ENCODE measurements at regions not wholly inside any gene's neighbourhood (a gene's known extent, or its start where the extent isn't known, plus 50 kb on each side); places are given as distances from the start of the nearest gene placed in this dataset.

- H3K27me3 ChIP-seq (ENCODE audit: insufficient read depth, poor library complexity, severe bottlenecking): no peaks in the 10 kb centered on the region
- TF ChIP-seq GABPA (IDR thresholded peaks at IDR 0.05; ENCODE audit: low read depth) (no peak), SPI1 (IDR thresholded peaks at IDR 0.05; ENCODE audit: borderline replicate concordance, low read depth) (no peak)
- no peak for DNase-seq (ENCODE audit: low read depth in 1 of 2, low spot score in 1 of 2)
- H3K27ac ChIP-seq (replicated peaks): no peak overlapping the region
- H3K4me3 ChIP-seq (replicated peaks; ENCODE audit: insufficient read depth, low read length): no peak overlapping the region
Observed at GRCh38 chr1:177611402-177611801, 358.5 kb downstream of the SEC16B start.

GRCh38 chr1:177609953-177610352 is 359.9 kb downstream of the SEC16B start:
- TF ChIP-seq GABPA (IDR thresholded peaks at IDR 0.05; ENCODE audit: low read depth) (no peak), SPI1 (IDR thresholded peaks at IDR 0.05; ENCODE audit: borderline replicate concordance, low read depth) (no peak), CTCF (IDR thresholded peaks at IDR 0.05; ENCODE audit: insufficient read depth, low read length) (no peak), POLR2AphosphoS5 (IDR thresholded peaks at IDR 0.05; ENCODE audit: low read depth) (no peak)
- TF ChIP-seq, protein P1, sequence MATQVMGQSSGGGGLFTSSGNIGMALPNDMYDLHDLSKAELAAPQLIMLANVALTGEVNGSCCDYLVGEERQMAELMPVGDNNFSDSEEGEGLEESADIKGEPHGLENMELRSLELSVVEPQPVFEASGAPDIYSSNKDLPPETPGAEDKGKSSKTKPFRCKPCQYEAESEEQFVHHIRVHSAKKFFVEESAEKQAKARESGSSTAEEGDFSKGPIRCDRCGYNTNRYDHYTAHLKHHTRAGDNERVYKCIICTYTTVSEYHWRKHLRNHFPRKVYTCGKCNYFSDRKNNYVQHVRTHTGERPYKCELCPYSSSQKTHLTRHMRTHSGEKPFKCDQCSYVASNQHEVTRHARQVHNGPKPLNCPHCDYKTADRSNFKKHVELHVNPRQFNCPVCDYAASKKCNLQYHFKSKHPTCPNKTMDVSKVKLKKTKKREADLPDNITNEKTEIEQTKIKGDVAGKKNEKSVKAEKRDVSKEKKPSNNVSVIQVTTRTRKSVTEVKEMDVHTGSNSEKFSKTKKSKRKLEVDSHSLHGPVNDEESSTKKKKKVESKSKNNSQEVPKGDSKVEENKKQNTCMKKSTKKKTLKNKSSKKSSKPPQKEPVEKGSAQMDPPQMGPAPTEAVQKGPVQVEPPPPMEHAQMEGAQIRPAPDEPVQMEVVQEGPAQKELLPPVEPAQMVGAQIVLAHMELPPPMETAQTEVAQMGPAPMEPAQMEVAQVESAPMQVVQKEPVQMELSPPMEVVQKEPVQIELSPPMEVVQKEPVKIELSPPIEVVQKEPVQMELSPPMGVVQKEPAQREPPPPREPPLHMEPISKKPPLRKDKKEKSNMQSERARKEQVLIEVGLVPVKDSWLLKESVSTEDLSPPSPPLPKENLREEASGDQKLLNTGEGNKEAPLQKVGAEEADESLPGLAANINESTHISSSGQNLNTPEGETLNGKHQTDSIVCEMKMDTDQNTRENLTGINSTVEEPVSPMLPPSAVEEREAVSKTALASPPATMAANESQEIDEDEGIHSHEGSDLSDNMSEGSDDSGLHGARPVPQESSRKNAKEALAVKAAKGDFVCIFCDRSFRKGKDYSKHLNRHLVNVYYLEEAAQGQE (IDR thresholded peaks at IDR 0.05; ENCODE audit: insufficient replicate concordance, low read depth): no peak
- no peak for DNase-seq (ENCODE audit: low read depth in 1 of 2, low spot score in 1 of 2)
- Histone ChIP-seq H3K27ac (replicated peaks) (no peak overlapping the region), H3K4me3 (replicated peaks; ENCODE audit: insufficient read depth, low read length) (no peak overlapping the region), H3K27me3 (ENCODE audit: insufficient read depth, poor library complexity, severe bottlenecking) (no peaks in the 10 kb centered on the region)

DNA sequence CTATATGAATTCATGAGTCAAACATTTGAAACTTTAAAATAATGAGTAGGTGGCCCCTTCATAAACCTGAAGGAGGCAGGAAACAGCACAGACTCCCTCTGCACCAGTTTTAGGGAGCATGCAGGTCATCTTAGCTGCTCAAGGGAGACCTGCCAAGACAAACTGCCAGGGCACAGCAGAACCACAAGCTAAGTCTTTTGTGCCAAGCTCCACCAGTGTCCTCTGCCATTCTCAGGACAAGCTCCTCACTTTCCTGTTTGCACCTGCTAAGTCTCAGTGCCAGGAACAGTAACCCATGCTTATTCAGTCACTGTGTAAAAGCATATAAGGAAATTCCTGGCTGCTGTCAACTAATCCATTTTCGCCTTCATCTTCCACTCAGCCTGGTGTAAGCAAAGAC is 368.9 kb downstream of the SEC16B start:
- no peaks in the 10 kb centered on the region for H3K27me3 ChIP-seq (ENCODE audit: insufficient read depth, poor library complexity, severe bottlenecking)
- H3K4me3 ChIP-seq (replicated peaks; ENCODE audit: insufficient read depth, low read length): no peak overlapping the region
- TF ChIP-seq POLR2AphosphoS5 (IDR thresholded peaks at IDR 0.05; ENCODE audit: low read depth) (no peak), CTCF (IDR thresholded peaks at IDR 0.05; ENCODE audit: insufficient read depth, low read length) (no peak), GABPA (IDR thresholded peaks at IDR 0.05; ENCODE audit: low read depth) (no peak), SPI1 (IDR thresholded peaks at IDR 0.05; ENCODE audit: borderline replicate concordance, low read depth) (no peak)
- TF ChIP-seq, protein P1 (IDR thresholded peaks at IDR 0.05; ENCODE audit: insufficient replicate concordance, low read depth): no peak
- DNase-seq (ENCODE audit: low read depth in 1 of 2, low spot score in 1 of 2): no peak
- H3K27ac ChIP-seq (replicated peaks): no peak overlapping the region

DNA sequence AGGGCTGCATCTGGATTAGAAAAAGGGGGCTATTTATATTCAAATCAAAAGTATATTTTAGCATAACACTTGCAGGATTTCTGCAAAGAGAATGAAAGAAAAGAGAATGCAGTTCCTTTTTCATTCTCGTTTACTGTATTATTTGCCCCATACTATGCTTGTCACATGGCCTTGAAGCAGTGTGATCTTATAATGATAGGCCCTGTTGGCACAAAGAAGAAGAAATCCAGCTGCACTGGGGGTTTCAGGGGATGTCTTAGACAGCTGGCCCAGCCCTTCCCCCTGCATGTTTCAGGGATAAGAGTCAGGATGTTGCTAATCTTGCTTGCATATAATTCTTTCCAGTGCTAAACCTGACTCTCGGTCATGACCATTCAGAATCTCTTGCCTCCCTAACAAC is 369.5 kb downstream of the SEC16B start:
- Histone ChIP-seq H3K27ac (replicated peaks) (no peak overlapping the region), H3K4me3 (replicated peaks; ENCODE audit: insufficient read depth, low read length) (no peak overlapping the region), H3K27me3 (ENCODE audit: insufficient read depth, poor library complexity, severe bottlenecking) (no peaks in the 10 kb centered on the region)
- no peak for DNase-seq (ENCODE audit: low read depth in 1 of 2, low spot score in 1 of 2)
- TF ChIP-seq, protein P1 (IDR thresholded peaks at IDR 0.05; ENCODE audit: insufficient replicate concordance, low read depth): peak; percentile 15
- no peak for TF ChIP-seq SPI1 (IDR thresholded peaks at IDR 0.05; ENCODE audit: borderline replicate concordance, low read depth)
